ENCODE measurements at regions not wholly inside any gene's neighbourhood (a gene's known extent, or its start where the extent isn't known, plus 50 kb on each side); places are given as distances from the start of the nearest gene placed in this dataset.

- no peaks in the 10 kb centered on the region for H3K4me1 ChIP-seq
- H3K9me3 ChIP-seq = peaks cover 0 to 12% (median 2%) of the 10 kb centered on the region in 8 donors
- intact Hi-C loops (cut with DNase I; ENCODE audit: low total_unique reads) = no loop called here
- no peak for DNase-seq
- no peak overlapping the region for H3K4me3 ChIP-seq
- H3K36me3 ChIP-seq = no peaks in the 10 kb centered on the region
- H3K27ac ChIP-seq = no peak overlapping the region
- 38 to 76% (median 70%) methylated on average over 3 of the region's 3 CpGs for WGBS, 5 donors
- H3K27me3 ChIP-seq (replicated peaks in 1 of 7) = no peaks in the 10 kb centered on the region
- no peak for TF ChIP-seq POLR2A (IDR thresholded peaks at IDR 0.05)
- no peak for TF ChIP-seq CTCF (IDR thresholded peaks at IDR 0.05 in 8 of 11, conservative IDR thresholded peaks at IDR 0.05 in 3 of 11)
- no peak for TF ChIP-seq POLR2AphosphoS5 (IDR thresholded peaks at IDR 0.05)
These were observed 503.0 kb upstream of the LMO3 start for GRCh38 chr12:17108877-17109541.

DNA sequence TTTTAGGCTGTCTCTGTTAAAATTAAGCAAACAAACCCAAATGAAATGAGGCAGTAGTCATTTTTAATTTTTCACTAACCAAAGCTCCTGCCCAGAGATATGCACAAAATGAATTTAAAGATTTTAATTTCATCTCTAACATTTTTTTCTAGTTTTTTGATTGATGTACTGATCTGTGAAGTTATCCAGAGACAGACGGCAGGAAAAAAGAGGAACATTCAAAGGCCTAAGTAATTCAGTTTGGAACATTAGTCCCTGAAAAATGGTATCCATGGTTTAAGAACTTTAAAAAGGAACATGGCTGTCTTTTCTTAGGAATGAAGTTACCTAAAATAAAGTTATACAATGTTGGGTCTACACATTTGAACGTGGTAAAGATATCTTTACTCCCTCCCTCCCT, 498.8 kb upstream of the LMO3 start:
- no peak overlapping the region for H3K27ac ChIP-seq
- H3K4me1 ChIP-seq = no peaks in the 10 kb centered on the region
- DNase-seq = no peak
- H3K27me3 ChIP-seq (replicated peaks in 1 of 7) = no peaks in the 10 kb centered on the region
- WGBS, 5 donors = 60 to 72% (median 66%) methylated on average over 2 of the region's 2 CpGs
- TF ChIP-seq POLR2A (IDR thresholded peaks at IDR 0.05) = no peak
- TF ChIP-seq CTCF (IDR thresholded peaks at IDR 0.05 in 8 of 11, conservative IDR thresholded peaks at IDR 0.05 in 3 of 11) = no peak
- no peak for TF ChIP-seq POLR2AphosphoS5 (IDR thresholded peaks at IDR 0.05)
- intact Hi-C loops (cut with DNase I; ENCODE audit: low total_unique reads) = no loop called here
- no peak overlapping the region for H3K4me3 ChIP-seq
- peaks cover 0 to 38% (median 6%) of the 10 kb centered on the region in 8 donors for H3K9me3 ChIP-seq
- H3K36me3 ChIP-seq = no peaks in the 10 kb centered on the region

DNA sequence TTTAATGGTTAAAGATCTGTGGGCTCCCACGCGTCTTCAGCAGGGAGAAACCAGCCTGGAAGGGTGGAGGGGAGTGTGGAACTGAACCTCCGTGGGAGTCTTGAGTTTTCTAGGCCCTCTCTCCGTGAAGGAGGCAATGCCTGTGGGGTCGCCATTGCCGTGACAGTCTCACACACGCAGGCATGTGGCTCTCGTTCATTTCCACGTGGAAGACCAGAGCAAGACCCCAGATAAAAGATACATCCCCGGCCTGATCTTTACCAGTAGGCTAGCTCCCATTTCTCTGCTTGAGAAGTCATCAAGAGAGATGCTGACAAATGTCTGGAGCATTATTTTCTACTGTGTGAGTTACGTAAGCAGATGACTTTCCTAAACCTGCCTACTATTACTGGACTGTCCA, 491.7 kb upstream of the LMO3 start:
- WGBS, 5 donors = 77 to 88% (median 81%) methylated on average over 11 of the region's 11 CpGs
- Histone ChIP-seq H3K27me3 (replicated peaks in 1 of 7) (no peaks in the 10 kb centered on the region), H3K27ac (no peak overlapping the region), H3K4me3 (no peak overlapping the region), H3K4me1 (no peaks in the 10 kb centered on the region), H3K36me3 (no peaks in the 10 kb centered on the region), H3K9me3 (peaks cover 0 to 33% (median 13%) of the 10 kb centered on the region in 8 donors)
- TF ChIP-seq POLR2A (IDR thresholded peaks at IDR 0.05) = no peak
- TF ChIP-seq CTCF (IDR thresholded peaks at IDR 0.05 in 8 of 11, conservative IDR thresholded peaks at IDR 0.05 in 3 of 11) = no peak
- no peak for TF ChIP-seq POLR2AphosphoS5 (IDR thresholded peaks at IDR 0.05)
- intact Hi-C loops (cut with DNase I; ENCODE audit: low total_unique reads) = no loop called here
- no peak for DNase-seq

- Histone ChIP-seq H3K9me3 (peaks cover 0 to 57% (median 39%) of the 10 kb centered on the region in 8 donors), H3K4me3 (no peak overlapping the region), H3K4me1 (no peaks in the 10 kb centered on the region), H3K27me3 (replicated peaks in 1 of 7) (no peaks in the 10 kb centered on the region), H3K36me3 (no peaks in the 10 kb centered on the region), H3K27ac (no peak overlapping the region)
- DNase-seq = no peak
- TF ChIP-seq POLR2AphosphoS5 (IDR thresholded peaks at IDR 0.05) (no peak), POLR2A (IDR thresholded peaks at IDR 0.05) (no peak), CTCF (IDR thresholded peaks at IDR 0.05 in 8 of 11, conservative IDR thresholded peaks at IDR 0.05 in 3 of 11) (no peak)
- intact Hi-C loops (cut with DNase I; ENCODE audit: low total_unique reads) = no loop called here
These were observed 478.9 kb upstream of the LMO3 start for GRCh38 chr12:17084831-17085230.

Measured in spleen (tissue), 11 donors.